ENCODE measurements at regions not wholly inside any gene's neighbourhood (a gene's known extent, or its start where the extent isn't known, plus 50 kb on each side); places are given as distances from the start of the nearest gene placed in this dataset.

GRCh38 chr3:88703501-88704059 lies 403.8 kb upstream of the EPHA3 start:
- TF ChIP-seq CTCF (conservative IDR thresholded peaks at IDR 0.05; ENCODE audit: low read depth, low read length) (no peak), EZH2phosphoT487 (IDR thresholded peaks at IDR 0.05; ENCODE audit: borderline replicate concordance, low read length) (no peak), EZH2 (IDR thresholded peaks at IDR 0.05; ENCODE audit: low read length, unreplicated experiment) (no peak)
- POLR2A ChIA-PET (ENCODE audit: unreplicated experiment), result no interaction called here

DNA sequence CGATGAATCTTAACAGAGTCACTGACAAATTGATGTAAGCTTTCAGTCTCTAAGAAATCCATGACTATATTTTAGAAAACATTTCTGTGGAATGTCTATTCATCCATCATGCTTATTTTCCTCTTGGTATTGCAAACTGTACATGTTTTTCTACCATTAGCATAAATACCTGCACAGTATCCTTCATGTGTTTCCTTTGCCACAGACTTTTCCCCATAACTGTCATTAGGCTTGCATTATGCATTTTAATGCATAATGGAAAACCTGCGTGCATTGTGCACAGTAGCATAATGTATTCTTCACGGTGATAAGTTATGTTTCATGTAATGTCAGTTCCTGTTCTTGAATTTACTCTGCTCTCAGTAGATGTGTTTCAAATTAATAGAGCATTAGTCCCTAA lies 403.1 kb upstream of the EPHA3 start:
- POLR2A ChIA-PET (ENCODE audit: unreplicated experiment), result no interaction called here
- no peak overlapping the region for H3K27ac ChIP-seq (ENCODE audit: low read length)
- no peaks in the 10 kb centered on the region for H3K79me2 ChIP-seq (ENCODE audit: low read length)
- CTCF ChIA-PET, result no interaction called here
- no peaks in the 10 kb centered on the region for H3K9me3 ChIP-seq (ENCODE audit: low read length)
- H3F3A ChIP-seq (ENCODE audit: low read length, unreplicated experiment), result no peaks in the 10 kb centered on the region
- no peaks in the 10 kb centered on the region for H3K4me1 ChIP-seq (ENCODE audit: insufficient read depth, low read length)
- no peaks in the 10 kb centered on the region for H3K36me3 ChIP-seq (ENCODE audit: low read depth, low read length)
- intact Hi-C loops (cut with micrococcal nuclease), result no loop called here
- no peak overlapping the region for H3K4me2 ChIP-seq (ENCODE audit: low read length)
- no peaks in the 10 kb centered on the region for H3K27me3 ChIP-seq (ENCODE audit: low read length)
- no peak overlapping the region for H3K4me3 ChIP-seq (ENCODE audit: low read length)
- no peaks in the 10 kb centered on the region for H4K20me1 ChIP-seq (ENCODE audit: low read length)
- H3K9ac ChIP-seq (ENCODE audit: low read length), result no peak overlapping the region
- no peaks in the 10 kb centered on the region for H3K9me2 ChIP-seq (replicated peaks; ENCODE audit: low read length)
- H2AFZ ChIP-seq (ENCODE audit: low read length), result no peak overlapping the region
- ATAC-seq, result no peak
- TF ChIP-seq EZH2phosphoT487 (IDR thresholded peaks at IDR 0.05; ENCODE audit: borderline replicate concordance, low read length), result no peak
- no peak for TF ChIP-seq EZH2 (IDR thresholded peaks at IDR 0.05; ENCODE audit: low read length, unreplicated experiment)
- TF ChIP-seq CTCF (conservative IDR thresholded peaks at IDR 0.05; ENCODE audit: low read depth, low read length), result no peak
- DNase-seq, result no peak
- BruUV-seq (replicated peaks), result no TSS peak

More at GRCh38 chr3:88703501-88704059, 403.8 kb upstream of the EPHA3 start:
- Histone ChIP-seq H3K9ac (ENCODE audit: low read length) (no peak overlapping the region), H3K4me3 (ENCODE audit: low read length) (no peak overlapping the region), H3K4me1 (ENCODE audit: insufficient read depth, low read length) (no peaks in the 10 kb centered on the region), H3K36me3 (ENCODE audit: low read depth, low read length) (no peaks in the 10 kb centered on the region), H3K4me2 (ENCODE audit: low read length) (no peak overlapping the region), H3K79me2 (ENCODE audit: low read length) (no peaks in the 10 kb centered on the region), H4K20me1 (ENCODE audit: low read length) (no peaks in the 10 kb centered on the region), H3K9me2 (replicated peaks; ENCODE audit: low read length) (no peaks in the 10 kb centered on the region), H3K9me3 (ENCODE audit: low read length) (no peaks in the 10 kb centered on the region), H2AFZ (ENCODE audit: low read length) (no peak overlapping the region), H3K27ac (ENCODE audit: low read length) (no peak overlapping the region), H3F3A (ENCODE audit: low read length, unreplicated experiment) (no peaks in the 10 kb centered on the region), H3K27me3 (ENCODE audit: low read length) (no peaks in the 10 kb centered on the region)
- ATAC-seq, result no peak
- BruUV-seq (replicated peaks), result no TSS peak
- CTCF ChIA-PET, result no interaction called here
- intact Hi-C loops (cut with micrococcal nuclease), result no loop called here
- no peak for DNase-seq

- H3K79me2 ChIP-seq (ENCODE audit: low read length), result no peaks in the 10 kb centered on the region
- no peaks in the 10 kb centered on the region for H3F3A ChIP-seq (ENCODE audit: low read length, unreplicated experiment)
- ChIA-PET CTCF (no interaction called here), POLR2A (ENCODE audit: unreplicated experiment) (no interaction called here)
- no peaks in the 10 kb centered on the region for H3K4me1 ChIP-seq (ENCODE audit: insufficient read depth, low read length)
- no peaks in the 10 kb centered on the region for H3K9me2 ChIP-seq (replicated peaks; ENCODE audit: low read length)
- DNase-seq (no peak), ATAC-seq (no peak)
- TF ChIP-seq EZH2phosphoT487 (IDR thresholded peaks at IDR 0.05; ENCODE audit: borderline replicate concordance, low read length), result no peak
- no peak for TF ChIP-seq CTCF (conservative IDR thresholded peaks at IDR 0.05; ENCODE audit: low read depth, low read length)
- no peak for TF ChIP-seq EZH2 (IDR thresholded peaks at IDR 0.05; ENCODE audit: low read length, unreplicated experiment)
- H3K36me3 ChIP-seq (ENCODE audit: low read depth, low read length), result no peaks in the 10 kb centered on the region
- H3K4me2 ChIP-seq (ENCODE audit: low read length), result no peak overlapping the region
- H2AFZ ChIP-seq (ENCODE audit: low read length), result no peak overlapping the region
- no peak overlapping the region for H3K4me3 ChIP-seq (ENCODE audit: low read length)
- no TSS peak for BruUV-seq (replicated peaks)
- H4K20me1 ChIP-seq (ENCODE audit: low read length), result no peaks in the 10 kb centered on the region
- H3K27me3 ChIP-seq (ENCODE audit: low read length), result no peaks in the 10 kb centered on the region
- intact Hi-C loops (cut with micrococcal nuclease), result no loop called here
- H3K9ac ChIP-seq (ENCODE audit: low read length), result no peak overlapping the region
- H3K9me3 ChIP-seq (ENCODE audit: low read length), result no peaks in the 10 kb centered on the region
- H3K27ac ChIP-seq (ENCODE audit: low read length), result no peak overlapping the region
These were observed 399.6 kb upstream of the EPHA3 start for GRCh38 chr3:88707837-88708236.

All from PC-3 (cell line).